Muscle layer of colon (tissue), 2 donors: ENCODE measurements at regions not wholly inside any gene's neighbourhood (a gene's known extent, or its start where the extent isn't known, plus 50 kb on each side); places are given as distances from the start of the nearest gene placed in this dataset.

ENCODE experiments used
- H3K27ac ChIP-seq: one replicate; pipeline ENCODE4 v1.7.0; 2013; ENCODE audit warnings: low read depth, mild to moderate bottlenecking, low read length, moderate library complexity
- H3K27me3 ChIP-seq, 2 donors: one replicate each; pipeline ENCODE4 v1.7.0; 2013; ENCODE audit warnings: low read length in 2 of 2, mild to moderate bottlenecking in 2 of 2; ENCODE audit not compliant: insufficient read depth in 2 of 2, control insufficient read depth in 1 of 2
- H3K36me3 ChIP-seq: one replicate; pipeline ENCODE4 v1.7.0; 2013; ENCODE audit warnings: mild to moderate bottlenecking, low read length; ENCODE audit not compliant: insufficient read depth
- H3K4me1 ChIP-seq: one replicate; pipeline ENCODE4 v1.7.0; 2013; ENCODE audit warnings: mild to moderate bottlenecking, low read length; ENCODE audit not compliant: insufficient read depth
- H3K4me3 ChIP-seq, 2 donors: one replicate each; pipeline ENCODE4 v1.7.0; 2013; ENCODE audit warnings: low read length in 2 of 2, low read depth in 1 of 2, mild to moderate bottlenecking in 1 of 2, moderate library complexity in 1 of 2
- H3K9ac ChIP-seq: one replicate; pipeline ENCODE4 v1.7.0; 2013; ENCODE audit warnings: low read length
- H3K9me3 ChIP-seq: one replicate; pipeline ENCODE4 v1.7.0; 2013; ENCODE audit warnings: mild to moderate bottlenecking, low read length
- donor health status: abdominal sarcoma.
- donor health status: Adenocarcinoma of cecum.

DNA sequence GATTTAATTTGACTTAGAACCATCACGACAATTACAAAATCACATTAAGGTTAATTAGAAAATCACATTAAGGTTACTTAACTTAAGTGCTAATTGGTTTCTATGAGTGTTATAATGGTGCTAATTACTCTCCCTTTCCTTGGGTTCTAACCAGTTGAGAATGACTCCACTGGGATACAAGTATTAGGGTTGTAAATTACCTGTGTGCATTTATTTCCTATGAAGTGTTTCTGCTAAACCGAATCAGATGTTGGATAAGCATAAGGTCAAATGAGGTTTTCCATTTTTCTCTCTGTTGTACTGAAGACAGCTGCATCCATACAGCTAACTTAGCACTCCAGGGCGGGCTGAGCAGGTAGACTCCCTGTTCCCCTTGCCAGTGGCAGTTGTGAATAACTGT, 610.3 kb upstream of the TMPRSS15 start:
- Histone ChIP-seq H3K36me3 (no peaks in the 10 kb centered on the region), H3K4me1 (no peaks in the 10 kb centered on the region), H3K4me3 (no peak overlapping the region), H3K27ac (no peak overlapping the region), H3K9ac (no peak overlapping the region), H3K27me3 (no peaks in the 10 kb centered on the region), H3K9me3 (no peaks in the 10 kb centered on the region)

DNA sequence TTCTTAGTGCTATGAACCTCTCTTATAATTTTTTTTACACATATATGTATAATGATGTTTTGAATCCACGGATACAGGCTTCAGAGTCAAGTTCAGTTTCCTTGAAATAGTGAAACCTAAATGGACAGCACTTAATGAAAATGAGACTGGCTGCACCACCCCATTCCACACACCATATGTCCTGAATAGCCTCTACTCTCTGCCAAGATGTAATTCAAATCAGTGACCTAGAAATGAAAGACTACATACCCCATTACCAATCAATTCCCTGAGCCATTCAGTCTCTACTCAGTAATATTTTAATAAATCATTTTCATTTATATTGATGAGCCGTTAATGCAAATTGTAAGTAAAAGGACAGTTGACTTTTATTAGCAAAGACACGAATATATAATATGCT, 614.9 kb upstream of the TMPRSS15 start:
- H3K4me3 ChIP-seq, result no peak overlapping the region
- H3K4me1 ChIP-seq, result no peaks in the 10 kb centered on the region
- H3K27ac ChIP-seq, result no peak overlapping the region

DNA sequence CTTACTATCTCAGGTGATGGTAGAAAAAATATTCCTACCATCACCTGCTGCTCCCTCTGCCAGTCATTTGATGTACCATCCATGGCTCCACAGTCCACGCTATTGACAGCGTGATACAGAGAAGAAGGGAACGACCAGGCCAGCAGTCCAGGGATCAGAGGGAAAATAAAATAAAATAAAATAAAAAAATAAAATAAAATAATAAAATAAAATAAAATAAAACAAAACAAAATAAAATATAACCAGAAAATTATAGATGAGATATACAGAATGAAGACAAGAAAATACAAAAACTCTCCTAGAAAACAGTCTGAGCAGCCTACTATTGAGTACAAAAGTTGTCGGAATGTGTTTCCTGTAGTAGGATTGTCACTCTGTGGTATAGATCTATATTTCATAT, 619.4 kb upstream of the TMPRSS15 start:
- H3K9me3 ChIP-seq, result no peaks in the 10 kb centered on the region
- H3K27ac ChIP-seq, result no peak overlapping the region
- H3K9ac ChIP-seq, result no peak overlapping the region
- H3K27me3 ChIP-seq, result no peaks in the 10 kb centered on the region
- no peaks in the 10 kb centered on the region for H3K4me1 ChIP-seq
- H3K36me3 ChIP-seq, result no peaks in the 10 kb centered on the region
- no peak overlapping the region for H3K4me3 ChIP-seq

More for the DNA sequence above, 614.9 kb upstream of the TMPRSS15 start:
- Histone ChIP-seq H3K27me3 (no peaks in the 10 kb centered on the region), H3K9me3 (no peaks in the 10 kb centered on the region), H3K36me3 (no peaks in the 10 kb centered on the region), H3K9ac (no peak overlapping the region)

DNA sequence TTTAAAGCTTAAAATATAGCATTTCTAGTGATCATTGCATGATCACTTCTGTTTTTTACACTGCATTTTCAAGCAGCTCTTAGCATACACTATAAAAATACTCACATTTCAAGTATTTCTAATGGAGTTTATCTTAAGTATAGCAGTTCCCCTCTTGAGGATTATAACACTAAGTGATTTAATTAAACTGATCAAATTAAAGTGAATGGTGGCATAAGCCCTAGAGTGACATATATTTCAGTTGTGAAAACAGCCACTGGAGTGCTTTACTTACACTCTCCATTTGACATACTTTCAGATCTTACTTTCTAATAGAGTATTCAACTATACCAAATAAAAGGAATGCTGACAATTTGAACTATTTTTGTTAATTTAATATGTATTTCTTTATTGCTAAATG, 623.3 kb upstream of the TMPRSS15 start:
- no peak overlapping the region for H3K4me3 ChIP-seq
- H3K27me3 ChIP-seq, result no peaks in the 10 kb centered on the region
- no peaks in the 10 kb centered on the region for H3K9me3 ChIP-seq
- H3K36me3 ChIP-seq, result no peaks in the 10 kb centered on the region
- H3K27ac ChIP-seq, result no peak overlapping the region
- no peak overlapping the region for H3K9ac ChIP-seq
- H3K4me1 ChIP-seq, result no peaks in the 10 kb centered on the region

DNA sequence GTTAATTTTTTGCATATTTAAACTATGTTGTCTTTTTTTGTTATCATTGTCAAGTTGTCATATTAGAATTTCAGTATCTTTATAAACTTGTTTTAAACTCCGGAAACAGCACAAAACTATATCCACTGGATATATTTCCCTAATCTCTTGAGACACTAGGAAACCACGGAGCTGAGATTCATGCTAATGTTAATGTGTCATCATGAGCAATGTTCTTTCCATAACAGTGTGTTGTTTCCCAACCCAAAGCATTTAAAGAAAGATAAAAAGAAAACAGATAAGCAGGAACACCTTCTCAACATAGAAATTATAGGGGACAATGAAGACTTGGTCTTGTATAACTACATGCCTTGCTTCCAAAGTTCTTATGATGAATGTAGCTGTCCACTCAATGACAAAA, 626.2 kb upstream of the TMPRSS15 start:
- no peaks in the 10 kb centered on the region for H3K4me1 ChIP-seq
- no peaks in the 10 kb centered on the region for H3K27me3 ChIP-seq
- no peak overlapping the region for H3K27ac ChIP-seq
- H3K4me3 ChIP-seq, result no peak overlapping the region
- no peaks in the 10 kb centered on the region for H3K9me3 ChIP-seq
- H3K36me3 ChIP-seq, result no peaks in the 10 kb centered on the region
- H3K9ac ChIP-seq, result no peak overlapping the region

DNA sequence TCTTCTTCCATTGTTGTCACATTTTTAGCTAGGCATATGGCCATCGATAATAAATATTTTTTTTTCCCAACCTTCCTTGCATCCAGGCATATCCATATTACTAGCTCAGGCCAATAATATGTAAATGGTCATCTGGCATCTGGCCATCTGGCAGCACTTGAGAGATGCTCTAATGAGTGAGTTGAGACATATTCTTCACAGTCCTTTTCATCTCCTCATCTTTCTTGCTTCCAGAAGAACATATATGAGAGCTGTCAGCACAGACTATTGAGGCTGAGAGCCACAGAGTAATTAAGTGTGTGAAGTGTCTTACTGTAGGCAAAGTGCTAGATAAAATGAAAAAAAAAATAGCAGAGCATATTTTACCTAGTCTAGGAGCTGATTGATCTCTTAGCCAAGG, 628.4 kb upstream of the TMPRSS15 start:
- no peak overlapping the region for H3K9ac ChIP-seq
- H3K4me1 ChIP-seq, result no peaks in the 10 kb centered on the region
- no peak overlapping the region for H3K27ac ChIP-seq
- no peaks in the 10 kb centered on the region for H3K27me3 ChIP-seq
- H3K4me3 ChIP-seq, result no peak overlapping the region
- H3K9me3 ChIP-seq, result no peaks in the 10 kb centered on the region
- H3K36me3 ChIP-seq, result no peaks in the 10 kb centered on the region

DNA sequence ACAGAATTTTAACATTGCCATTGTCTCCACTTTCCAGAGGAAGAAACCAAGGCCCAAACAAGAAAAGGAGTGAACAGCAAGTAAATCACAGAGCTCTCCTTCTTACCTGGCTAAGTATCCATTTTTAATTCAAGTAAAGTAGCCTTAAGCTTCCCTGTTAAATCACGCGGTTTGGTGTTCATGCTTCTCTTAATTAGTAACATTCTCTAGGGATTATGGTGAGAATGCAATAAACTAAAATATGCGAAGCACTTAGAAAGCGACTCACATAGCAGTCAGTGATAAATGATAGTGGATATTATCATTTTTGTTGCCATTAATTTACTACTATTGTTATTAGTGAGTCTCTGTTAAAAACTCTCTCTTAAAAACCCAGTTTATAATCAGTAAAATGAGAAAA, 630.5 kb upstream of the TMPRSS15 start:
- H3K4me3 ChIP-seq, result no peak overlapping the region
- no peak overlapping the region for H3K27ac ChIP-seq
- no peak overlapping the region for H3K9ac ChIP-seq
- no peaks in the 10 kb centered on the region for H3K27me3 ChIP-seq
- no peaks in the 10 kb centered on the region for H3K36me3 ChIP-seq
- H3K4me1 ChIP-seq, result no peaks in the 10 kb centered on the region
- no peaks in the 10 kb centered on the region for H3K9me3 ChIP-seq

DNA sequence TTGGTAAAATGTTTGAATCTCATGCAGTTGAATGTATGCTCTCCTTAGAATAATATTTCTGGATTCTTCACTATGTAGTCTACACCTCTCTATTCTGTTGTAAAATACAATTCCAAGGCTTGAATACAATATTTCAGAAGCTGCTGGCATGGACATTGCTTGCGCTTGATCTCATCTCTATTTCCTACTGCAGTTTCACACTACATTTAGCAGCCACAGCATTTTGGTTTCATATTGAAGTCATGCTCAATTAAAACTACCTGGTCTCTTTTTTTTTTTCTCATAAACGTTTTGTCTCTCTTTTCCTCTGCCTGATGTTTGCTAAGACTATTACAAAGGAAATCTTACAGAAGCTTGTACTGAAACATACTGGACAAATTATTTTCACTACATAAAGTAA, 631.0 kb upstream of the TMPRSS15 start:
- Histone ChIP-seq H3K27me3 (no peaks in the 10 kb centered on the region), H3K9ac (no peak overlapping the region), H3K36me3 (no peaks in the 10 kb centered on the region), H3K9me3 (no peaks in the 10 kb centered on the region), H3K4me3 (no peak overlapping the region), H3K27ac (no peak overlapping the region), H3K4me1 (no peaks in the 10 kb centered on the region)

DNA sequence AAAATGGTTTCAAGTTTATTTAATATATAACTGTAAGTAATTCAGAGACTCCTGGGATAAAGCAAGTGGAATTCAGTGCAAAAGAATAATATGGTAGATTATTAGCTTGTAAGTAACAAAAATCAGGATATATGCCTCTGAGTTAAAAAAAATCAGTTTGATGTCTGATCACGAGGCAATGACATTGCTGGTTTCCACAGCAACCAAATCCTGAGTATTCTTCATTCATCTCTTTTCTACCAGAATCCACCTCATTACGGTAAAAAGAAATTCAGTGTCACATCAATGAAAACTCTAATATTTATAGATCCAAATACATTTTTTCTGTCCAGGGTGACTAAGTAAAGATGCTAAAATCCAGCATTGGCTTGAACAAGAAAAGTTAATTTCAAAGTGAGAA, 642.3 kb upstream of the TMPRSS15 start:
- Histone ChIP-seq H3K4me1 (no peaks in the 10 kb centered on the region), H3K9ac (no peak overlapping the region), H3K4me3 (no peak overlapping the region), H3K36me3 (no peaks in the 10 kb centered on the region), H3K27ac (no peak overlapping the region), H3K27me3 (no peaks in the 10 kb centered on the region), H3K9me3 (no peaks in the 10 kb centered on the region)

DNA sequence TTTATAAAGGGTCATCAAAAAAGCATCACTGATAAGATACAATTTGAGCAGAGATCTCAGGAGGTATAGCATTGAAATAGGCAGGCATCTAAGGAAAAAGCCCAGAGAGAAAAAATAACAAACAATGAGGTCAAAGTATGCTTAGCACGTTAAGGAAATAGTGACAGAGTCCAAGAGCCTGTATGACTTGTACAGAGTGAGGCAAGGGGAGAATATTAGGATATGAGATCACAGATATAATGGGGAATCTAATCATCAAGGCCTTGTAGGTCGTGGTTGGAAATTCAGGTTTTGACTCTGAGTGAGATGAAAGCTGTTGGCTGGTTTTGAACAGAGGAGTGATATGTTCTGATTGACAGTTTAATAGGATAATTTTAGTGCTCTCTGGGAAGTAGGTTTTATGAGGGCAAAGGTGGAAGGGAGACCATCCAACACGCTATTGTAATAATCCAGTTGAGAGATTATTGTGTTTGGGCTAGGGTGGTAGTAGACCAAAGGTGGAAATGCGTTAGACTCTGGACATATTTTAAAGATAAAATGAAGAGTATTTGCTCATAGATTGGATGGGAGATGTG, 644.6 kb upstream of the TMPRSS15 start:
- H3K4me3 ChIP-seq, result no peak overlapping the region
- H3K36me3 ChIP-seq, result no peaks in the 10 kb centered on the region
- H3K4me1 ChIP-seq, result no peaks in the 10 kb centered on the region
- no peak overlapping the region for H3K9ac ChIP-seq
- no peak overlapping the region for H3K27ac ChIP-seq
- H3K9me3 ChIP-seq, result no peaks in the 10 kb centered on the region
- H3K27me3 ChIP-seq, result no peaks in the 10 kb centered on the region

DNA sequence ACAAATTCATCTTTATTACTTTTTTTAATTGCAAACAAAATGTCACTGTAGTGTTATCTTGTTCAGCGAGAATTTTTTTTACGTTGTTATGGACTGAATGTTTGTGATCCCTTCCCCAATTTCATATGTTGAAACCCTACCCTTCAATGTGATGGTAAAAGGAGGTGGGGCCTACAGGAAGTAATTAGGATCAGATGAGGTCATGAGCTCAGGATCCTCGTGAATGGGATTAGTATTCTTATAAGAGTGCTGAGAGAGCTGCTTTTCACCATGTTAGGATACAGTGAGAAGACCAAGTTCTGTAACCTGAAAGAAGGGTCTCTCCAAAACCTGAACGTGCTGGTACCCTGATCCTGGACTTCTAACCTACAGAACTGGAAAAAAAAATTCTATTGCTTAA, 646.0 kb upstream of the TMPRSS15 start:
- Histone ChIP-seq H3K27ac (no peak overlapping the region), H3K9me3 (no peaks in the 10 kb centered on the region), H3K9ac (no peak overlapping the region)

DNA sequence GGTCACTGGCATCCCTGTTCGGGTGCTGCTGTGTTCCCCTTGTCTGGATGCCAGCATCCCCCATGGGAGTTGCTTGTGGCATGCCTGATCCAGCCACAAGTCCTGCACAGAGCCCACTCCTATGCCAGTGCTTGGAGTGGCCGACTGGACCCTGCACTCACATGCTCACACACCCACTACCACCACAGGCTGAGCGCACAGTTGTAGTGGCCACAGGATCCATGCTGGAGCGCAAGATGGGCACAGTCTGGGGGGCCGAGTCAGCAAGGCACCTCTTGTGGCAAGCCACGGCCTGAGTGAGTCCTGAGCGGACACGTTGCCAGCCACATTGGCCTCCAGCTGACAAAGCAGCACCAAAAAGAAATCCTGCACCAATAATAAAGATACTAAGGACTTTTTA, 661.6 kb upstream of the TMPRSS15 start:
- Histone ChIP-seq H3K9me3 (no peaks in the 10 kb centered on the region), H3K36me3 (no peaks in the 10 kb centered on the region), H3K27me3 (no peaks in the 10 kb centered on the region), H3K27ac (no peak overlapping the region), H3K4me1 (peaks cover 7% of the 10 kb centered on the region), H3K9ac (no peak overlapping the region), H3K4me3 (no peak overlapping the region)

More for the DNA sequence above, 646.0 kb upstream of the TMPRSS15 start:
- no peaks in the 10 kb centered on the region for H3K36me3 ChIP-seq
- H3K27me3 ChIP-seq, result no peaks in the 10 kb centered on the region
- no peaks in the 10 kb centered on the region for H3K4me1 ChIP-seq
- no peak overlapping the region for H3K4me3 ChIP-seq
